ENCODE measurements at regions not wholly inside any gene's neighbourhood (a gene's known extent, or its start where the extent isn't known, plus 50 kb on each side); places are given as distances from the start of the nearest gene placed in this dataset.
"Not testable (repeated sequence)": the region's sequence is repeated elsewhere in the genome, so short reads cannot be mapped to it uniquely, and the experiment has no call there.

GRCh38 chr6:14481946-14482345, 364.4 kb downstream of the CD83 start:
- H3K4me3 ChIP-seq (ENCODE audit: low read depth, low read length); H3K36me3 ChIP-seq (ENCODE audit: control insufficient read depth, insufficient read depth, low read length); H3K9me3 ChIP-seq (ENCODE audit: control insufficient read depth, insufficient read depth, low read length); H3K27me3 ChIP-seq (ENCODE audit: control insufficient read depth, insufficient read depth, low read length); H3K9ac ChIP-seq (ENCODE audit: low read depth, low read length); H3K4me1 ChIP-seq (ENCODE audit: control insufficient read depth, insufficient read depth, low read length): not testable (repeated sequence)

GRCh38 chr6:14487625-14488024, 370.1 kb downstream of the CD83 start:
- H3K9me3 ChIP-seq (ENCODE audit: control insufficient read depth, insufficient read depth, low read length): no peaks in the 10 kb centered on the region
- H3K27me3 ChIP-seq (ENCODE audit: control insufficient read depth, insufficient read depth, low read length): no peaks in the 10 kb centered on the region
- no peaks in the 10 kb centered on the region for H3K4me1 ChIP-seq (ENCODE audit: control insufficient read depth, insufficient read depth, low read length)
- no peak overlapping the region for H3K4me3 ChIP-seq (ENCODE audit: low read depth, low read length)
- H3K9ac ChIP-seq (ENCODE audit: low read depth, low read length): no peak overlapping the region
- H3K36me3 ChIP-seq (ENCODE audit: control insufficient read depth, insufficient read depth, low read length): no peaks in the 10 kb centered on the region

GRCh38 chr6:14488180-14488579, 370.6 kb downstream of the CD83 start:
- Histone ChIP-seq H3K27me3 (ENCODE audit: control insufficient read depth, insufficient read depth, low read length) (no peaks in the 10 kb centered on the region), H3K9ac (ENCODE audit: low read depth, low read length) (no peak overlapping the region), H3K36me3 (ENCODE audit: control insufficient read depth, insufficient read depth, low read length) (no peaks in the 10 kb centered on the region), H3K4me3 (ENCODE audit: low read depth, low read length) (no peak overlapping the region), H3K9me3 (ENCODE audit: control insufficient read depth, insufficient read depth, low read length) (no peaks in the 10 kb centered on the region), H3K4me1 (ENCODE audit: control insufficient read depth, insufficient read depth, low read length) (no peaks in the 10 kb centered on the region)

GRCh38 chr6:14489445-14489844, 371.9 kb downstream of the CD83 start:
- no peaks in the 10 kb centered on the region for H3K36me3 ChIP-seq (ENCODE audit: control insufficient read depth, insufficient read depth, low read length)
- H3K9me3 ChIP-seq (ENCODE audit: control insufficient read depth, insufficient read depth, low read length): no peaks in the 10 kb centered on the region
- H3K9ac ChIP-seq (ENCODE audit: low read depth, low read length): no peak overlapping the region
- H3K4me3 ChIP-seq (ENCODE audit: low read depth, low read length): no peak overlapping the region
- no peaks in the 10 kb centered on the region for H3K4me1 ChIP-seq (ENCODE audit: control insufficient read depth, insufficient read depth, low read length)
- no peaks in the 10 kb centered on the region for H3K27me3 ChIP-seq (ENCODE audit: control insufficient read depth, insufficient read depth, low read length)

- Histone ChIP-seq H3K4me3 (ENCODE audit: low read depth, low read length) (no peak overlapping the region), H3K27me3 (ENCODE audit: control insufficient read depth, insufficient read depth, low read length) (no peaks in the 10 kb centered on the region), H3K9ac (ENCODE audit: low read depth, low read length) (no peak overlapping the region), H3K9me3 (ENCODE audit: control insufficient read depth, insufficient read depth, low read length) (no peaks in the 10 kb centered on the region), H3K36me3 (ENCODE audit: control insufficient read depth, insufficient read depth, low read length) (no peaks in the 10 kb centered on the region), H3K4me1 (ENCODE audit: control insufficient read depth, insufficient read depth, low read length) (no peaks in the 10 kb centered on the region)
Measured at GRCh38 chr6:14498748-14499147, 381.2 kb downstream of the CD83 start.

- no peak overlapping the region for H3K4me3 ChIP-seq (ENCODE audit: low read depth, low read length)
- H3K27me3 ChIP-seq (ENCODE audit: control insufficient read depth, insufficient read depth, low read length): no peaks in the 10 kb centered on the region
- no peaks in the 10 kb centered on the region for H3K4me1 ChIP-seq (ENCODE audit: control insufficient read depth, insufficient read depth, low read length)
- H3K9me3 ChIP-seq (ENCODE audit: control insufficient read depth, insufficient read depth, low read length): no peaks in the 10 kb centered on the region
- H3K36me3 ChIP-seq (ENCODE audit: control insufficient read depth, insufficient read depth, low read length): no peaks in the 10 kb centered on the region
- no peak overlapping the region for H3K9ac ChIP-seq (ENCODE audit: low read depth, low read length)
Measured at GRCh38 chr6:14499309-14499708, 381.7 kb downstream of the CD83 start.

GRCh38 chr6:14499841-14500240, 382.3 kb downstream of the CD83 start:
- Histone ChIP-seq H3K9me3 (ENCODE audit: control insufficient read depth, insufficient read depth, low read length) (no peaks in the 10 kb centered on the region), H3K9ac (ENCODE audit: low read depth, low read length) (no peak overlapping the region), H3K4me3 (ENCODE audit: low read depth, low read length) (no peak overlapping the region)

GRCh38 chr6:14500809-14501208, 383.2 kb downstream of the CD83 start:
- H3K9ac ChIP-seq (ENCODE audit: low read depth, low read length): no peak overlapping the region
- no peaks in the 10 kb centered on the region for H3K27me3 ChIP-seq (ENCODE audit: control insufficient read depth, insufficient read depth, low read length)
- H3K36me3 ChIP-seq (ENCODE audit: control insufficient read depth, insufficient read depth, low read length): no peaks in the 10 kb centered on the region
- H3K4me1 ChIP-seq (ENCODE audit: control insufficient read depth, insufficient read depth, low read length): no peaks in the 10 kb centered on the region
- no peaks in the 10 kb centered on the region for H3K9me3 ChIP-seq (ENCODE audit: control insufficient read depth, insufficient read depth, low read length)
- no peak overlapping the region for H3K4me3 ChIP-seq (ENCODE audit: low read depth, low read length)

More at GRCh38 chr6:14499841-14500240, 382.3 kb downstream of the CD83 start:
- Histone ChIP-seq H3K36me3 (ENCODE audit: control insufficient read depth, insufficient read depth, low read length) (no peaks in the 10 kb centered on the region), H3K27me3 (ENCODE audit: control insufficient read depth, insufficient read depth, low read length) (no peaks in the 10 kb centered on the region), H3K4me1 (ENCODE audit: control insufficient read depth, insufficient read depth, low read length) (no peaks in the 10 kb centered on the region)

- Histone ChIP-seq H3K27me3 (ENCODE audit: control insufficient read depth, insufficient read depth, low read length) (no peaks in the 10 kb centered on the region), H3K36me3 (ENCODE audit: control insufficient read depth, insufficient read depth, low read length) (no peaks in the 10 kb centered on the region), H3K9ac (ENCODE audit: low read depth, low read length) (no peak overlapping the region), H3K9me3 (ENCODE audit: control insufficient read depth, insufficient read depth, low read length) (no peaks in the 10 kb centered on the region), H3K4me3 (ENCODE audit: low read depth, low read length) (no peak overlapping the region), H3K4me1 (ENCODE audit: control insufficient read depth, insufficient read depth, low read length) (no peaks in the 10 kb centered on the region)
Measured at GRCh38 chr6:14501240-14501639, 383.7 kb downstream of the CD83 start.

- no peak overlapping the region for H3K4me3 ChIP-seq (ENCODE audit: low read depth, low read length)
- no peaks in the 10 kb centered on the region for H3K27me3 ChIP-seq (ENCODE audit: control insufficient read depth, insufficient read depth, low read length)
- no peaks in the 10 kb centered on the region for H3K4me1 ChIP-seq (ENCODE audit: control insufficient read depth, insufficient read depth, low read length)
- no peaks in the 10 kb centered on the region for H3K36me3 ChIP-seq (ENCODE audit: control insufficient read depth, insufficient read depth, low read length)
- H3K9me3 ChIP-seq (ENCODE audit: control insufficient read depth, insufficient read depth, low read length): no peaks in the 10 kb centered on the region
- no peak overlapping the region for H3K9ac ChIP-seq (ENCODE audit: low read depth, low read length)
Measured at GRCh38 chr6:14501914-14502313, 384.3 kb downstream of the CD83 start.

- Histone ChIP-seq H3K9ac (ENCODE audit: low read depth, low read length) (no peak overlapping the region), H3K4me1 (ENCODE audit: control insufficient read depth, insufficient read depth, low read length) (no peaks in the 10 kb centered on the region), H3K9me3 (ENCODE audit: control insufficient read depth, insufficient read depth, low read length) (no peaks in the 10 kb centered on the region), H3K4me3 (ENCODE audit: low read depth, low read length) (no peak overlapping the region), H3K27me3 (ENCODE audit: control insufficient read depth, insufficient read depth, low read length) (no peaks in the 10 kb centered on the region), H3K36me3 (ENCODE audit: control insufficient read depth, insufficient read depth, low read length) (no peaks in the 10 kb centered on the region)
Measured at GRCh38 chr6:14502551-14502950, 385.0 kb downstream of the CD83 start.

- Histone ChIP-seq H3K4me1 (ENCODE audit: control insufficient read depth, insufficient read depth, low read length) (no peaks in the 10 kb centered on the region), H3K4me3 (ENCODE audit: low read depth, low read length) (no peak overlapping the region), H3K36me3 (ENCODE audit: control insufficient read depth, insufficient read depth, low read length) (no peaks in the 10 kb centered on the region), H3K9ac (ENCODE audit: low read depth, low read length) (no peak overlapping the region), H3K27me3 (ENCODE audit: control insufficient read depth, insufficient read depth, low read length) (no peaks in the 10 kb centered on the region), H3K9me3 (ENCODE audit: control insufficient read depth, insufficient read depth, low read length) (no peaks in the 10 kb centered on the region)
Measured at GRCh38 chr6:14505401-14505800, 387.8 kb downstream of the CD83 start.
